A673 (cell line): ENCODE measurements at regions not wholly inside any gene's neighbourhood (a gene's known extent, or its start where the extent isn't known, plus 50 kb on each side); places are given as distances from the start of the nearest gene placed in this dataset.

Source experiments
- EZH2 ChIP-seq: fragments of 200-600 bp; sonication (generic); IDR thresholded peaks from 2 replicates; pipeline ENCODE4 v1.6.1; 2017; ENCODE audit warnings: borderline replicate concordance, low read depth, mild to moderate bottlenecking, mixed read lengths, antibody characterized with exemption, low read length; ENCODE audit not compliant: poor library complexity, severe bottlenecking
- TF ChIP-seq, protein P1 (sequence below): fragments of 300-800, 200-600 bp; sonication (generic); conservative IDR thresholded peaks from 2 replicates; pipeline ENCODE4 v1.5.1; 2017; ENCODE audit warnings: low read depth, mild to moderate bottlenecking, antibody characterized with exemption, low read length, moderate library complexity, mixed read lengths

DNA sequence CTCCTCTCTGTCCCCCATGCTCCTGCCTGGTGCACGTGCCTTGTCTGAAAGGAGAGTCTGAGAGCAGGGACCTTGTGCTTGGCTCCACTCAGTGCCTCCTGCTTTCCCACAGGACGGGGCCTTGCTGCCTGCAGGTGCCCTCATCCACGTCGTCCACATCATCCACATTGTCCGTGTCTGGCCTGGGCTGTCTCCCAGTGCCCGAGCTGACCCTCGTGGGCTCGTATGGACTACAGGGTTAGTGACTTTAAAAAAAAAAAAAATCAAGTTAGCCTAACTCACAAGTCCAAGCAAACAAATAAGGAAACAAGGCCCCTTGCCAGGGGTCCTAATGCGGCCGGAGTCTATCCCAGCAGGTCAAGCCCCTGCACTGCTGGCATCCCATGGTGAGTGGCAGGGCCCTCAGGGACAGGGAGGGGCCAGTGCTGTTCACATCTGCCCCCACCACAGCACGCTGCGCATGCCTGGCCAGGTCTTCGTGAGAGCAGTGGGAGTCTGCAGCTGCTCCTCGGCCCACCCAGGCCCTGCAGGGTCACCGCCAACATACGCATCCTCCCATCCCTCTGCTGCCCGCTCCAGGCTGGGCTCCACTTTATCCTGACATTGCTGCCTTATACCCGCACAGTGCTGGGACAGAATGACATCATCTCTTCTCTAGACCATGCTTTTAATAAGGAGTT lies 232.6 kb downstream of the NDUFA10 start:
- TF ChIP-seq, protein P1, sequence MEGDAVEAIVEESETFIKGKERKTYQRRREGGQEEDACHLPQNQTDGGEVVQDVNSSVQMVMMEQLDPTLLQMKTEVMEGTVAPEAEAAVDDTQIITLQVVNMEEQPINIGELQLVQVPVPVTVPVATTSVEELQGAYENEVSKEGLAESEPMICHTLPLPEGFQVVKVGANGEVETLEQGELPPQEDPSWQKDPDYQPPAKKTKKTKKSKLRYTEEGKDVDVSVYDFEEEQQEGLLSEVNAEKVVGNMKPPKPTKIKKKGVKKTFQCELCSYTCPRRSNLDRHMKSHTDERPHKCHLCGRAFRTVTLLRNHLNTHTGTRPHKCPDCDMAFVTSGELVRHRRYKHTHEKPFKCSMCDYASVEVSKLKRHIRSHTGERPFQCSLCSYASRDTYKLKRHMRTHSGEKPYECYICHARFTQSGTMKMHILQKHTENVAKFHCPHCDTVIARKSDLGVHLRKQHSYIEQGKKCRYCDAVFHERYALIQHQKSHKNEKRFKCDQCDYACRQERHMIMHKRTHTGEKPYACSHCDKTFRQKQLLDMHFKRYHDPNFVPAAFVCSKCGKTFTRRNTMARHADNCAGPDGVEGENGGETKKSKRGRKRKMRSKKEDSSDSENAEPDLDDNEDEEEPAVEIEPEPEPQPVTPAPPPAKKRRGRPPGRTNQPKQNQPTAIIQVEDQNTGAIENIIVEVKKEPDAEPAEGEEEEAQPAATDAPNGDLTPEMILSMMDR = no peak
- no peak for TF ChIP-seq EZH2
